Neuronal stem cell (in vitro differentiated cells): ENCODE measurements at regions not wholly inside any gene's neighbourhood (a gene's known extent, or its start where the extent isn't known, plus 50 kb on each side); places are given as distances from the start of the nearest gene placed in this dataset.

ENCODE experiments used
- DNase-seq: peaks from one replicate; pipeline ENCODE4 v3.0.0-alpha.2; 2013; ENCODE audit warnings: low spot score
- H2AFZ ChIP-seq: one replicate; pipeline ENCODE4 v1.6.1; 2013; ENCODE audit warnings: mild to moderate bottlenecking, low read length, inconsistent platforms
- H2AK5ac ChIP-seq: 2 replicates; pipeline ENCODE4 v1.6.1; 2013; ENCODE audit warnings: low read depth, mild to moderate bottlenecking, inconsistent platforms, low read length, moderate library complexity, mixed read lengths
- H2BK120ac ChIP-seq: 2 replicates; pipeline ENCODE4 v1.6.1; 2013; ENCODE audit warnings: low read depth, mild to moderate bottlenecking, inconsistent platforms, low read length, moderate library complexity, mixed read lengths
- H2BK12ac ChIP-seq: one replicate; pipeline ENCODE4 v1.6.1; 2013; ENCODE audit warnings: low read length, inconsistent platforms
- H2BK15ac ChIP-seq: 2 replicates; pipeline ENCODE4 v1.6.1; 2013; ENCODE audit warnings: mild to moderate bottlenecking, low read length, inconsistent platforms, mixed read lengths
- H2BK5ac ChIP-seq: one replicate; pipeline ENCODE4 v1.6.1; 2013; ENCODE audit warnings: inconsistent platforms, mild to moderate bottlenecking, low read length, moderate library complexity
- H3K14ac ChIP-seq: one replicate; pipeline ENCODE4 v1.6.1; 2013; ENCODE audit warnings: low read length, inconsistent platforms
- H3K18ac ChIP-seq: 2 replicates; pipeline ENCODE4 v1.6.1; 2013; ENCODE audit warnings: low read length, inconsistent platforms
- H3K23ac ChIP-seq: 2 replicates; pipeline ENCODE4 v1.6.1; 2013; ENCODE audit warnings: low read depth, mild to moderate bottlenecking, mixed read lengths, low read length, inconsistent platforms; ENCODE audit not compliant: poor library complexity
- H3K27ac ChIP-seq: replicated peaks from 3 replicates; pipeline ENCODE4 v1.5.1; 2013; ENCODE audit warnings: low read length, inconsistent platforms
- H3K27me3 ChIP-seq, 3 experiments: 2 replicates each; pipeline ENCODE4 v1.6.1; 2013; ENCODE audit warnings: low read length in 3 of 3, mild to moderate bottlenecking in 2 of 3, inconsistent platforms in 1 of 3, low read depth in 1 of 3, mixed read lengths in 1 of 3, moderate library complexity in 1 of 3; ENCODE audit not compliant: control insufficient read depth in 3 of 3, insufficient read depth in 3 of 3
- H3K36me3 ChIP-seq, 2 donors: replicated peaks in 1 of 2; 2 replicates each; pipeline ENCODE4 v1.6.1; 2013; ENCODE audit warnings: low read length in 2 of 2; ENCODE audit not compliant: control insufficient read depth in 2 of 2, insufficient read depth in 2 of 2
- H3K4ac ChIP-seq: 2 replicates; pipeline ENCODE4 v1.6.1; 2013; ENCODE audit warnings: inconsistent platforms, mild to moderate bottlenecking, low read length, moderate library complexity
- H3K4me1 ChIP-seq, 2 donors: 1 replicate in 1 of 2; 2 replicates in 1 of 2; pipeline ENCODE4 v1.6.1; 2013; ENCODE audit warnings: low read length in 2 of 2, low read depth in 1 of 2; ENCODE audit not compliant: control insufficient read depth in 2 of 2, insufficient read depth in 1 of 2
- H3K4me2 ChIP-seq: one replicate; pipeline ENCODE4 v1.6.1; 2013; ENCODE audit warnings: mild to moderate bottlenecking, low read length, inconsistent platforms; ENCODE audit not compliant: insufficient read depth, poor library complexity, severe bottlenecking
- H3K4me3 ChIP-seq, 2 donors: 2 replicates each; pipeline ENCODE4 v1.5.1; 2013; ENCODE audit warnings: low read length in 2 of 2, mild to moderate bottlenecking in 2 of 2, inconsistent platforms in 1 of 2, moderate library complexity in 1 of 2
- H3K79me1 ChIP-seq: one replicate; pipeline ENCODE4 v1.6.1; 2013; ENCODE audit warnings: low read depth, mild to moderate bottlenecking, inconsistent platforms, low read length, moderate library complexity
- H3K9ac ChIP-seq: one replicate; pipeline ENCODE4 v1.6.1; 2013; ENCODE audit warnings: mild to moderate bottlenecking, low read depth, low read length, inconsistent platforms; ENCODE audit not compliant: poor library complexity
- H3K9me3 ChIP-seq, 2 donors: replicated peaks in 1 of 2; 2 replicates each; pipeline versions ENCODE3 to v1.6.1; 2013; ENCODE audit warnings: low read length in 2 of 2, mild to moderate bottlenecking in 2 of 2, inconsistent platforms in 1 of 2, low read depth in 1 of 2, mixed read lengths in 1 of 2, moderate library complexity in 1 of 2; ENCODE audit not compliant: control insufficient read depth in 2 of 2, insufficient read depth in 1 of 2
- H4K8ac ChIP-seq: one replicate; pipeline ENCODE4 v1.6.1; 2013; ENCODE audit warnings: low read depth, mild to moderate bottlenecking, inconsistent platforms, low read length, moderate library complexity
- H4K91ac ChIP-seq: one replicate; pipeline ENCODE4 v1.6.1; 2013; ENCODE audit warnings: low read length, low read depth, mild to moderate bottlenecking, inconsistent platforms; ENCODE audit not compliant: poor library complexity
- WGBS, 2 donors: extraction: QIAGEN DNeasy Blood & Tissue Kit; methylation state at CpG; one replicate each; pipeline ENCODE4 v1.1.7; 2013; ENCODE audit warnings: missing lambda C conversion rate in 2 of 2, mixed read lengths in 1 of 2; ENCODE audit not compliant: insufficient read length in 2 of 2, insufficient replicate concordance in 1 of 2; ENCODE audit errors: extremely low coverage in 2 of 2; 5-methylcytosine and 5-hydroxymethylcytosine counted together

DNA sequence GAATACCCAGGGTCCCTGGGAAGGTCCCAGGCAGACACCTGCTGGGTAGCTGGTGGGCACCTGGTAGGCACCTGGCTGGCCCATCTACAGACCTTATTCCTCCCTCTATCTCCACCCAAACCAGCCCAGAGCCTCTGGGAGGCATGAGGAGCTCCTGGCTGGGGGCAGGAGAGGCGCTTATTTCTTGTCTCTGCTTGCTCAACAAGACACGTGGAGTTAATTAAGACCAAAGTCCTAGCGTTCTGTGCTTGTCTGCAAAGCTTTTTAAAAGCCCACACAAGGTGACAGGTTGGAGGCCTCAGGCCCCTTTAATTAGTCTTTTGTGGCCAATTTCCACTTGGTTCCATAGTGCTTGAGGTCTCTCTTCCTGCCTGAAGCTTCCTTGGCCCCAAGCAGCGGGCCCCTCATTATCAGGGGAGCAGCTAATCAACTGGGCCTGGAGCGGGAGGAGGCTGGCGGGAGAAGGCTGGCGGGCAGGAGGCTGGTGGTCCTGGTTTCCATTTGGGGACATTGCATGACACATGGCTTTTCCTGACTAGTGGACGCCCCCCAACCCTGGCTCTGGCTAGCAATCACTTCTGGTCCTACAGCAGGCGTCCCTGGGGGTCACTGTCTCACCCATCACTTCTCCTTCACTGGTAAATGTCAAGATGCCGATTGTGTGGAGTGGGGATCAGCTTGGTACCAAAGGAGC lies 65.4 kb upstream of the HDAC4 start:
- H2AFZ ChIP-seq, result no peak overlapping the region
- WGBS, 2 donors, result no CpG with 5 or more reads among the region's 10 CpGs

GRCh38 chr2:239465017-239466001 lies 64.5 kb upstream of the HDAC4 start:
- no peak overlapping the region for H3K4me3 ChIP-seq
- H3K4ac ChIP-seq, result no peak overlapping the region
- no peak overlapping the region for H4K91ac ChIP-seq
- no peak overlapping the region for H4K8ac ChIP-seq
- peak overlapping the region; percentile 70 for H2AK5ac ChIP-seq
- no peak overlapping the region for H2BK12ac ChIP-seq
- no peak for DNase-seq
- H2AFZ ChIP-seq, result no peak overlapping the region
- no peaks in the 10 kb centered on the region for H3K79me1 ChIP-seq
- H2BK5ac ChIP-seq, result peak overlapping the region; percentile 5
- H3K4me2 ChIP-seq, result no peak overlapping the region
- WGBS, 2 donors, result no CpG with 5 or more reads among the region's 31 CpGs
- H3K18ac ChIP-seq, result no peak overlapping the region
- peaks cover 0 to 9% of the 10 kb centered on the region in 2 donors for H3K9me3 ChIP-seq
- no peaks in the 10 kb centered on the region for H3K36me3 ChIP-seq
- peak overlapping the region; percentile 50 for H3K14ac ChIP-seq
- H2BK120ac ChIP-seq, result no peak overlapping the region
- H3K27ac ChIP-seq, result no peak overlapping the region
- H3K23ac ChIP-seq, result peak overlapping the region; percentile 9
- no peak overlapping the region for H3K9ac ChIP-seq
- H3K27me3 ChIP-seq, result peaks cover 0 to 12% (median 0%) of the 10 kb centered on the region in 3 experiments
- peaks cover 0 to 13% of the 10 kb centered on the region in 2 donors for H3K4me1 ChIP-seq
- peak overlapping the region; percentile 44 for H2BK15ac ChIP-seq

More for the DNA sequence above, 65.4 kb upstream of the HDAC4 start:
- H3K27me3 ChIP-seq, result peaks cover 0 to 8% (median 0%) of the 10 kb centered on the region in 3 experiments
- no peak overlapping the region for H2BK120ac ChIP-seq
- no peak overlapping the region for H3K27ac ChIP-seq
- H3K9me3 ChIP-seq, result peaks cover 0 to 13% of the 10 kb centered on the region in 2 donors
- no peak overlapping the region for H3K14ac ChIP-seq
- no peak overlapping the region for H2BK15ac ChIP-seq
- no peak overlapping the region for H3K9ac ChIP-seq
- peaks cover 0 to 13% of the 10 kb centered on the region in 2 donors for H3K4me1 ChIP-seq
- no peaks in the 10 kb centered on the region for H3K79me1 ChIP-seq
- no peak overlapping the region for H2AK5ac ChIP-seq
- no peak overlapping the region for H3K4ac ChIP-seq
- H3K4me2 ChIP-seq, result no peak overlapping the region
- no peak overlapping the region for H4K8ac ChIP-seq
- H3K36me3 ChIP-seq, result no peaks in the 10 kb centered on the region
- no peak overlapping the region for H3K23ac ChIP-seq
- H4K91ac ChIP-seq, result no peak overlapping the region
- no peak overlapping the region for H3K4me3 ChIP-seq
- peak overlapping the region; percentile 44 for H3K18ac ChIP-seq
- no peak for DNase-seq
- no peak overlapping the region for H2BK12ac ChIP-seq
- H2BK5ac ChIP-seq, result no peak overlapping the region

DNA sequence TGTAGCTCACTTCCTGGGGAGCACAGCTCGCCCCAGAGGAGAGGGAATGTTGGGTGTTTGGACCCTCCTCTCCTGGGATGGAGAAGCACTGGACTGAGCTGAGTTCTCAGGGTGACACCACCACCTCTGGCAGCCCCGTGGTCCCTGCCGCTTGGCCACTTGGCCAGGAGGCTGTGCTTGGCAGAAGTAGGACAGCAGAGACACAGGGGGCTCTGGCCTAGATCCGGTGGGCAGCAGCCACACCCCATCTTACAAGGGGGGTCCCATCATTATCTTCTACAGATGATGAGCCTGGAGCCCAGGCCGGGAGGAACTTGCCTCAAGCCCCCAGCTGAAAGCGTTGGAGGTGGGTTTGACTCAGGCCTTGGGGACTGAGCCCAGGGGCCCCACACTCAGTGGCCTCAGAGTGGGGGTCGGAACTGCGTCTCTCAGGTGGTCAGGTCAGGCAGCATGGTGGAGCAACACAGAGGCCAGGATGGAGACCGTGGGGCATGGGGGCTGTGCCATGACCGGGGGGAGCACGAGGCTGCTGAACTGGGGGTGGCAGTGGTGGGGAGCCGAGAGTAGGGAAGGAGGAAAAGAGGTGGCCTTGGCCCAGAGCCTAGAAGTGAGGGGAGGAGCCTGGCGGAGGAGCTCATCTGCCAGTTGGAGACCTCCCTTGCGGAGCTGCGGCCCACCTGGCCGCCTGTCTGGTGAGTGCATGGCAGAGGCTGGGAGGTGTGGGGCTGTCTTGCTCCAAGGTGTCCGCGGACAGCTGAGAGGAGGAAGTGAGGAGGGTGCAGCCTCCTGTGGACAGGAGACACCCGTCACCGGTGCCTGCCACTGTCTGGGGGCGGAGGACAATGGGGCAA lies 63.6 kb upstream of the HDAC4 start:
- Histone ChIP-seq H4K91ac (no peak overlapping the region), H3K9me3 (peaks cover 0 to 11% of the 10 kb centered on the region in 2 donors), H2BK120ac (no peak overlapping the region), H3K14ac (peak overlapping the region; percentile 50), H3K4ac (no peak overlapping the region), H2AFZ (no peak overlapping the region), H2BK15ac (peak overlapping the region; percentile 44), H3K4me3 (no peak overlapping the region), H3K23ac (peak overlapping the region; percentile 9), H2BK5ac (no peak overlapping the region), H3K27ac (no peak overlapping the region), H2AK5ac (peak overlapping the region; percentile 70), H3K9ac (no peak overlapping the region), H3K79me1 (no peaks in the 10 kb centered on the region), H3K27me3 (peaks cover 0 to 12% (median 0%) of the 10 kb centered on the region in 3 experiments), H4K8ac (no peak overlapping the region), H3K18ac (peak overlapping the region; percentile 71), H3K36me3 (no peaks in the 10 kb centered on the region), H2BK12ac (no peak overlapping the region), H3K4me1 (peaks cover 0 to 13% of the 10 kb centered on the region in 2 donors), H3K4me2 (no peak overlapping the region)
- no CpG with 5 or more reads among the region's 21 CpGs for WGBS, 2 donors
- no peak for DNase-seq
